HG02973 (cell line): ENCODE measurements at regions not wholly inside any gene's neighbourhood (a gene's known extent, or its start where the extent isn't known, plus 50 kb on each side); places are given as distances from the start of the nearest gene placed in this dataset.
"Not testable (repeated sequence)": the region's sequence is repeated elsewhere in the genome, so short reads cannot be mapped to it uniquely, and the experiment has no call there.

Experiments used
- ATAC-seq: cut with Tn5 transposase; IDR thresholded peaks from one replicate; pipeline ENCODE4 v1.9.1; 2021; ENCODE audit warnings: moderate library complexity; ENCODE audit not compliant: unreplicated experiment

DNA sequence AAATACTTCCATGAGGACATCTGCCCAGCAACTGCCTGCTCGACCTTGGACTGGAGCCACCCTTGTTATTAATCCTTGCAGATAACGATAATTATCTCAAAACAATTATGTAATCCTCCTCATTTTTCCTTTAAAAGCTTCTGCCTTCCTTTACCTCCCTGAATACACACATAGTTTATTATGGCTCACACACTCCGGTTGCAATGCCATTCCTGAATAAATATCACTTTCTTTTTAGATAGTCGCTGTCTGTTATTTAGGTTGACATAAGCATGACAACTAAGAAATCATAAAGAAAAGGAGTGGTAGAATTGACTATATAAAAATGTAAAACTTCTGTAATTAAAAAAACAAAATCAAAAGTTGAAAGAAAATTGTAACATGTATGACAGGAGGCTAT lies 64.8 kb downstream of the B4GALT7 start:
- not testable (repeated sequence) for ATAC-seq

DNA sequence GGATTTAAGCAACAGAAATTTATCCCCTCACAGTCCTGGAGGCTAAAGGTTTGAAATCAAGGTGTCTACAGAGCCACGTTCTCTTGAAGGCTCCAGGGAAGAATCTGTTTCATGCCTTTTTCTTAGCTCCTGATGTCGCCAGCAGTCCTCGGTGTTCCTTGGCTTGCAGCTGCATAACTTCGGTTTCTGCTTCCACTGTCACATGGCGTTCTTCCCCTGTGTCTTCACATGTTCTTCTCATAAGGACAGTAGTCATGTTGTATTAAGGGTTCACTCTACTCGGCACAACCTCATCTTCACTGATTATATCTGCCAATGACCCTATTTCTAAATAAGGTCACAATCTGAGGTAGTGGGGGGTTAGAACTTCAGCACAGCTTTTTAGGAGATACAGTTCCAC lies 65.2 kb downstream of the B4GALT7 start:
- ATAC-seq: not testable (repeated sequence)

DNA sequence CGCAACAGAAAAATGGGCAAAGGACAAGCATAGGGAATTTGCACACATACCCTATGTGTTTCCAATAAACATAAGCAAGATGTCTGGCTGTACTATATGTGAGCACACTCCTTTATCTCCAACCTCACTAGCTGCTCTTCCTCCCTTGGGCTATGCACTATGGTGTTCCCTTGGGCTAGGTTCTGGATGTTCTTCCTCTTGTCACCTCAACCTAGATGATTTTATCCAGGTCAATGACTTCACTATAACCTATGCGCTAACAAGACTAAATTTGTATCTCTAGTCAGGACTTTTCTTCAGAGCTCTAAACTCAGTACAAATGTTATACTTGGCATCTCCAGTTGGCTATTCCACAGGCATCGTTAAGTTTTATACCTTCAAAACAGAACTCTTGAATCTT lies 66.0 kb downstream of the B4GALT7 start:
- not testable (repeated sequence) for ATAC-seq

DNA sequence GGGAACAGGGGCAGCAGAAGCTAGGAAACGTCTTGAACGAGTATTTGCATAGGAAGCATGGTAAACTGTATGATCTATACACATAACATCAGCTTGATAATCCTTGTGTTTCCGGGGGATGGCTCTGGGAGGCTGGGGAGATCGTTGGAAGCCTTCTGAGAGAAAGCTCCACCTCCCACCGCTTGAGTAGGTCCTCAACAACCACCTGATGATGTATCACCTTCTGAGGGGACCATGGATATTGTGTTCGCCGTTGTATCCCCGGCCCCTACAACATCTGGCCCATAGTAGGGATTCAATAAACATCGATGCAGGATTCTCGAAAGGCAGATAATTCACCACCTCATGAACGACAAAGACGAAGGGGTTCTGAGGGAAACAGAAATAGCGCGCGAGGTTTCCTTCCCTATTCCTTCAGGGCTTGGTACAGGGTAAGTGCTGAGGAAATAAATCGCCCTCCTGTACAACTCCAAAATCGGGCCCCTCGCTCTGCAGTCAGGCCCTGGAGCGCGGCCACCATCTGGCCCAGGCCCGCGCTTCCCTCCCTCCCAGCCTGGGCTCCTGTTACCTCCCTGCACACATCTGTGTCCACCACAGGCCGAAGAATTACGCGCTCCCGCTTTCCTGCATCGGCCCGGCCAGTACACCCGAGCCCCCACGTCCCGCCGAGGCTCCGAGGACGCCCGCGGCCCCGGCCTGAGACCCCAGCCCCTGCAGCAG lies 71.3 kb downstream of the B4GALT7 start:
- peak; percentile 30 for ATAC-seq

DNA sequence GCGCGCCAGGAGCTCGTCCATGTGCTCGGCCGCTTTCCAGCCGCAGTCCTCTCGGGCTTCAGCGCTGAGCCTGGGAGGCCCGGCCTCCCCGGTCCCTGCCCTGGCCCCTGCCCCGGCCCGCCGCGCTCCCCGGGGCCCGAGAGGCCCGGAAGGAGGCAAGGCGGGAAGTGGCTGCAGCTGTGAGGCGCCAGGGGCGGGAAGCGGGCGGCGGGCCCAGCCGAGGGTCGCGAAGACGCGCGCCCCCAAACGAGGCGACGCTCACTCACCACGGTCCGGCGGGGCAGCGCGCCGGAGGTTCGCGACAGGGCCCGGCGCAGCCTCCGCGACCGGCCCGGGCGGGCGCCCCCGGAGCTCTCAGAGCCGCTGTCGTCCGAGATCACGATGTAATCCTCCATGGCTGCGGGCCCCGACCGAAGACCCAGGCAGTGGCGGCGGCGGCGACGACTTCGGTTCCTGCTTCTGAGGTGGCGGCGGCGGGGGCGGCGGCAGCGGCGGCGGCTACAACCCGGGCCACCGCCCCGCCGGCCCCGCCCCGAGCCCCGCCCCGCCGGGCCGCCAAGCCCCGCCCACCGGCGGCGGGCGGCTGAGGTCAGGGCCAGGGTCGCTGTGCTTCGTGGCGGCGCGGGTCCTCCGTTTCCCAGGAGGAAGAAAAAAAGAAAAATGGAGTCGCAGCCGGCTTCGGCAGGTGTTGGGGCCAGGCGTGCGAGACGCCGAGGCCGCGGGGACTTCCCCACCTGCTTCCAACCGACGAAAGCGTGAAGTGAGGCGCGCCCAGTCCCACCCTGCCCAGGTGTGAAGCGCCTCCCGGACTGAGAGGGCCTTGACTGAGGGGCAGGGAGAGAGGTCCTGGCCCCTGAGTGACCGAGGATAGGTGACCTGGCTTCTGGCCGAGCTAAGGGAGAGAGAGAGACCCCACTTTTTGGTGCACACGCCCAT lies 72.1 kb downstream of the B4GALT7 start:
- peak; percentile 58 for ATAC-seq
